SK-N-SH (cell line): ENCODE measurements at regions not wholly inside any gene's neighbourhood (a gene's known extent, or its start where the extent isn't known, plus 50 kb on each side); places are given as distances from the start of the nearest gene placed in this dataset.

Source experiments
- CTCF ChIA-PET: fragments of 300-600, 350-600 bp; formaldehyde crosslinking; extraction: SDS; loops from one replicate; lab custom pipeline; 2021; lab: Yijun Ruan, JAX
- POLR2A ChIA-PET: fragments of 350-600 bp; sonication (Branson Sonifier 250); formaldehyde crosslinking; extraction: SDS; loops from one replicate; lab custom pipeline; 2020; ENCODE audit warnings: antibody characterized with exemption, inconsistent platforms; lab: Yijun Ruan, JAX
- DNase-seq: peaks from one replicate; pipeline ENCODE4 v3.0.0; 2012
- H2AFZ ChIP-seq: fragments of 200-600 bp; sonication (generic); 2 replicates; pipeline ENCODE4 v1.8.1; 2016; ENCODE audit warnings: antibody characterized with exemption, mild to moderate bottlenecking, low read depth
- H3F3A ChIP-seq: fragments of 200-600 bp; sonication (generic); replicated peaks from 2 replicates; pipeline ENCODE3; 2016; ENCODE audit warnings: antibody characterized with exemption, mild to moderate bottlenecking; ENCODE audit not compliant: insufficient read depth
- H3K27ac ChIP-seq, 2 experiments: fragments of 200-500 bp in 1 of 2; fragments of 200-600 bp in 1 of 2; sonication (Bioruptor generic) in 1 of 2; sonication (generic), shearing (Covaris generic) in 1 of 2; 2 replicates each; pipeline versions ENCODE4 v1.5.1 to v1.6.1; 2014 to 2016; ENCODE audit warnings: low read depth in 2 of 2, inconsistent platforms in 1 of 2, low read length in 1 of 2, mild to moderate bottlenecking in 1 of 2, mixed read lengths in 1 of 2
- H3K27me3 ChIP-seq: fragments of 200-600 bp; sonication (generic), shearing (Covaris generic); 2 replicates; pipeline ENCODE4 v1.6.1; 2016; ENCODE audit warnings: mixed run types; ENCODE audit not compliant: insufficient read depth
- H3K36me3 ChIP-seq, 2 experiments: fragments of 200-500 bp in 1 of 2; fragments of 200-600 bp in 1 of 2; sonication (Bioruptor generic) in 1 of 2; sonication (generic) in 1 of 2; replicated peaks in 1 of 2; 2 replicates each; pipeline versions ENCODE3 to v1.5.1; 2014 to 2016; ENCODE audit warnings: low read length in 1 of 2, mild to moderate bottlenecking in 1 of 2; ENCODE audit not compliant: insufficient read depth in 2 of 2, control insufficient read depth in 1 of 2
- H3K4me1 ChIP-seq, 2 experiments: fragments of 200-500 bp in 1 of 2; fragments of 200-600 bp in 1 of 2; sonication (Bioruptor generic) in 1 of 2; sonication (generic), shearing (Covaris generic) in 1 of 2; 2 replicates each; pipeline versions ENCODE4 v1.5.1 to v1.6.1; 2014 to 2016; ENCODE audit warnings: low read depth in 1 of 2, low read length in 1 of 2, mixed run types in 1 of 2; ENCODE audit not compliant: insufficient read depth in 2 of 2, control insufficient read depth in 1 of 2
- H3K4me2 ChIP-seq: fragments of 200-600 bp; sonication (generic), shearing (Covaris generic); 2 replicates; pipeline ENCODE4 v1.6.1; 2017; ENCODE audit warnings: mixed run types
- H3K4me3 ChIP-seq, 2 experiments: fragments of 200-500 bp in 1 of 2; fragments of 200-600 bp in 1 of 2; sonication (Bioruptor generic) in 1 of 2; sonication (generic), shearing (Covaris generic) in 1 of 2; 2 replicates each; pipeline versions ENCODE4 v1.5.1 to v1.8.1; 2014 to 2016; ENCODE audit warnings: low read depth in 2 of 2, inconsistent platforms in 1 of 2, low read length in 1 of 2, mild to moderate bottlenecking in 1 of 2, mixed read lengths in 1 of 2, moderate library complexity in 1 of 2
- H3K79me2 ChIP-seq: fragments of 200-600 bp; sonication (generic); 2 replicates; pipeline ENCODE4 v1.8.1; 2017; ENCODE audit warnings: mild to moderate bottlenecking; ENCODE audit not compliant: insufficient read depth
- H3K9ac ChIP-seq: fragments of 200-600 bp; sonication (generic); 2 replicates; pipeline ENCODE4 v1.6.1; 2017; ENCODE audit warnings: mixed run types
- H3K9me2 ChIP-seq: fragments of 200-600 bp; sonication (generic); 2 replicates; pipeline ENCODE4 v1.6.1; 2017; ENCODE audit warnings: mixed run types
- H3K9me3 ChIP-seq: fragments of 200-600 bp; sonication (generic); 2 replicates; pipeline ENCODE4 v1.6.1; 2017; ENCODE audit warnings: mixed run types, mild to moderate bottlenecking, moderate library complexity
- H4K20me1 ChIP-seq: fragments of 200-600 bp; sonication (generic); 2 replicates; pipeline ENCODE4 v1.6.1; 2017; ENCODE audit warnings: mild to moderate bottlenecking, mixed run types; ENCODE audit not compliant: insufficient read depth
- ELF1 ChIP-seq: IDR thresholded peaks from 2 replicates; pipeline ENCODE4 v1.4.0; 2012
- EP300 ChIP-seq, 2 experiments: IDR thresholded peaks; 2 replicates each; pipeline versions ENCODE4 v1.4.0 to v1.6.1; 2012; ENCODE audit warnings: borderline replicate concordance in 1 of 2, low read depth in 1 of 2, low read length in 1 of 2
- FOXJ3 ChIP-seq: sonication (generic); formaldehyde crosslinking; IDR thresholded peaks from 2 replicates; pipeline ENCODE4 v1.5.1; 2020; ENCODE audit warnings: mild to moderate bottlenecking, missing genetic modification reagents
- FOXM1 ChIP-seq: IDR thresholded peaks from 2 replicates; pipeline ENCODE4 v1.4.0; 2012; ENCODE audit warnings: low read depth, mild to moderate bottlenecking
- GATA2 ChIP-seq: sonication (generic); formaldehyde crosslinking; IDR thresholded peaks from 2 replicates; pipeline ENCODE4 v1.5.0; 2020; ENCODE audit warnings: mild to moderate bottlenecking, missing genetic modification reagents
- JUND ChIP-seq: IDR thresholded peaks from 2 replicates; pipeline ENCODE4 v1.4.0; 2012
- NRF1 ChIP-seq: IDR thresholded peaks from 2 replicates; pipeline ENCODE4 v1.6.1; 2012; ENCODE audit warnings: low read depth, mild to moderate bottlenecking, low read length
- PBX3 ChIP-seq: IDR thresholded peaks from 2 replicates; pipeline ENCODE4; 2012
- RCOR1 ChIP-seq: fragments of 150-350 bp; IDR thresholded peaks from 2 replicates; pipeline ENCODE4 v1.6.1; 2017; ENCODE audit warnings: antibody characterized with exemption, low read length
- RFX5 ChIP-seq: IDR thresholded peaks from 2 replicates; pipeline ENCODE4 v1.6.1; 2012; ENCODE audit warnings: mild to moderate bottlenecking, improper control_type of control experiment, low read length
- RXRA ChIP-seq: IDR thresholded peaks from 2 replicates; pipeline ENCODE4 v1.4.0; 2012; ENCODE audit warnings: low read depth, mild to moderate bottlenecking, borderline replicate concordance
- SMC3 ChIP-seq: IDR thresholded peaks from 2 replicates; pipeline ENCODE4 v1.6.1; 2012; ENCODE audit warnings: low read depth, low read length, improper control_type of control experiment
- TEAD4 ChIP-seq: IDR thresholded peaks from 2 replicates; pipeline ENCODE4 v1.4.0; 2012; ENCODE audit warnings: mild to moderate bottlenecking, borderline replicate concordance; ENCODE audit not compliant: insufficient read depth
- YY1 ChIP-seq: IDR thresholded peaks from 2 replicates; pipeline ENCODE4 v1.4.0; 2012; ENCODE audit warnings: low read depth, mild to moderate bottlenecking
- WGBS: methylation state at CpG from one replicate; pipeline ENCODE4 v1.1.6; 2017; ENCODE audit warnings: low lambda C conversion rate; 5-methylcytosine and 5-hydroxymethylcytosine counted together
- TF ChIP-seq, protein P1 (sequence below): IDR thresholded peaks from 2 replicates; pipeline ENCODE4 v1.4.0; 2012; ENCODE audit warnings: low read depth

- no peak for DNase-seq
- POLR2A ChIA-PET: no interaction called here
- CTCF ChIA-PET: no interaction called here
- 65% methylated on average over 1 of the region's 1 CpG for WGBS
- H3K4me1 ChIP-seq: no peaks in the 10 kb centered on the region
- no peaks in the 10 kb centered on the region for H3K9me3 ChIP-seq
- TF ChIP-seq YY1: no peak
- TF ChIP-seq, protein P1, sequence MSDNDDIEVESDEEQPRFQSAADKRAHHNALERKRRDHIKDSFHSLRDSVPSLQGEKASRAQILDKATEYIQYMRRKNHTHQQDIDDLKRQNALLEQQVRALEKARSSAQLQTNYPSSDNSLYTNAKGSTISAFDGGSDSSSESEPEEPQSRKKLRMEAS: no peak
- no peak for TF ChIP-seq RXRA
- no peak for TF ChIP-seq TEAD4
- TF ChIP-seq EP300 (IDR thresholded peaks at IDR 0.05; ENCODE audit: borderline replicate concordance in 1 of 2, low read depth in 1 of 2, low read length in 1 of 2): no peak
- no peak for TF ChIP-seq SMC3
- TF ChIP-seq ELF1: no peak
- no peak for TF ChIP-seq PBX3
- no peak for TF ChIP-seq FOXJ3 (CRISPR knock-in tag)
- no peak for TF ChIP-seq RFX5
- no peak for TF ChIP-seq RCOR1
- TF ChIP-seq JUND: no peak
- H3K9me2 ChIP-seq: no peaks in the 10 kb centered on the region
- no peaks in the 10 kb centered on the region for H3F3A ChIP-seq
- H3K27me3 ChIP-seq: no peaks in the 10 kb centered on the region
- H3K36me3 ChIP-seq: no peaks in the 10 kb centered on the region
- H3K4me3 ChIP-seq: no peak overlapping the region
- no peaks in the 10 kb centered on the region for H3K79me2 ChIP-seq
- no peak overlapping the region for H2AFZ ChIP-seq
- no peak overlapping the region for H3K27ac ChIP-seq
- H3K9ac ChIP-seq: no peak overlapping the region
- no peak overlapping the region for H3K4me2 ChIP-seq
- no peaks in the 10 kb centered on the region for H4K20me1 ChIP-seq
These were observed 58.3 kb upstream of the GGTLC1 start for GRCh38 chr20:24046888-24047287.

DNA sequence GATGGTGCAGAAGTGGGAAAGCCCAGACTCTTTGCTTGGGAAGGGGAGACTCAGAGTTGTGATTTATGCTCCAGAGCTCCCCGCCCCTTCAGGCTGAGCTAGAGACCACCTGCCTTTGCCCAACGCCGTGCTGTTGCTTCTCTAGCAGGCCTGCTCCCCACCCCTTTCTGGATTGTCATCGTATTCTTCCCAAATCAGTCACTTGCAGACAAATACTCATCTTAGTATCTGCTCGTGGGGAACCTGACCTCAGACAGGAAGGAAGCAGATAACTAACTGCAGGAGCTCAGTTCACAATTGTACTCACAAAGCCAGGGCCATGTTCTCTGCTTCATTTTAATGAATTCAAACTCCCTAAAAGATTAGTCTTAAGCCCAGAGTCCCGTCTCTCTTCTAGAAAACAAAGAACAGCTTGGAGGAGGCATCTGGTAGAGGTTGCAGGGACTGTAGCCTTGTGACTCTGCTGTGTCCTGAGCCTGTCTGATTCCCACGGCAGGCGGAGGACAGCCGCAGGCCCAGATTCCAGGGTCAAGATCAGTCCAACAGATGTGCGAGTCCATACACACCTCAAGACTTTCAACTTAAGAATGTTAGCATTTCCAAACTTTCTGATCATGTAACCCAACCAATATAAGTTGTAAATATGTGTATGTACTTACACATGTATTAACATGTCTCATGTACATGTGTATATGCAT lies 57.2 kb upstream of the GGTLC1 start:
- Histone ChIP-seq H3K27me3 (no peaks in the 10 kb centered on the region), H3K36me3 (no peaks in the 10 kb centered on the region), H2AFZ (no peak overlapping the region), H3K9ac (no peak overlapping the region), H3K9me2 (no peaks in the 10 kb centered on the region), H3K27ac (no peak overlapping the region), H3F3A (no peaks in the 10 kb centered on the region), H4K20me1 (no peaks in the 10 kb centered on the region), H3K4me2 (no peak overlapping the region), H3K79me2 (no peaks in the 10 kb centered on the region), H3K9me3 (no peaks in the 10 kb centered on the region), H3K4me1 (no peaks in the 10 kb centered on the region), H3K4me3 (no peak overlapping the region)
- CTCF ChIA-PET: no interaction called here
- POLR2A ChIA-PET: no interaction called here
- WGBS: 41% methylated on average over 10 of the region's 10 CpGs
- TF ChIP-seq FOXM1 (no peak), GATA2 (CRISPR knock-in tag) (no peak), FOXJ3 (CRISPR knock-in tag) (no peak), NRF1 (no peak), EP300 (IDR thresholded peaks at IDR 0.05; ENCODE audit: borderline replicate concordance in 1 of 2, low read depth in 1 of 2, low read length in 1 of 2) (no peak)
- no peak for DNase-seq
